ENCODE measurements at regions not wholly inside any gene's neighbourhood (a gene's known extent, or its start where the extent isn't known, plus 50 kb on each side); places are given as distances from the start of the nearest gene placed in this dataset.
A peak's percentile ranks its signal among the peaks of the same experiment; 100 is the strongest.
"Not testable (repeated sequence)": the region's sequence is repeated elsewhere in the genome, so short reads cannot be mapped to it uniquely, and the experiment has no call there.

GRCh38 chr5:16987776-16988175 is 51.7 kb upstream of the MYO10 start:
- DNase-seq (ENCODE audit: low read depth in 1 of 2, low spot score in 1 of 2) = peak in 1 of 2 donors; percentile 59
- Histone ChIP-seq H3K9me3 (ENCODE audit: low read depth) (no peaks in the 10 kb centered on the region), H3K27me3 (no peaks in the 10 kb centered on the region), H3K4me1 (ENCODE audit: low read depth) (no peaks in the 10 kb centered on the region), H3K27ac (no peak overlapping the region), H3K36me3 (no peaks in the 10 kb centered on the region), H3K4me3 (no peak overlapping the region)
- no peak for TF ChIP-seq CTCF (IDR thresholded peaks at IDR 0.05; ENCODE audit: low read depth, low read length)

GRCh38 chr5:16990817-16991520 is 54.9 kb upstream of the MYO10 start:
- H3K27ac ChIP-seq; H3K36me3 ChIP-seq; H3K9me3 ChIP-seq (ENCODE audit: low read depth); DNase-seq (ENCODE audit: low read depth in 1 of 2, low spot score in 1 of 2); H3K27me3 ChIP-seq; H3K4me3 ChIP-seq: not testable (repeated sequence)
- H3K4me1 ChIP-seq (ENCODE audit: low read depth) = peaks cover 17% of the 10 kb centered on the region

GRCh38 chr5:16992006-16992405 is 55.9 kb upstream of the MYO10 start:
- Histone ChIP-seq H3K4me1 (ENCODE audit: low read depth) (peaks cover 18% of the 10 kb centered on the region), H3K9me3 (ENCODE audit: low read depth) (no peaks in the 10 kb centered on the region), H3K4me3 (no peak overlapping the region), H3K27ac (no peak overlapping the region), H3K36me3 (no peaks in the 10 kb centered on the region), H3K27me3 (no peaks in the 10 kb centered on the region)
- no peak for DNase-seq (ENCODE audit: low read depth in 1 of 2, low spot score in 1 of 2)
- TF ChIP-seq CTCF (IDR thresholded peaks at IDR 0.05; ENCODE audit: low read depth, low read length) = no peak

- Histone ChIP-seq H3K27me3 (no peaks in the 10 kb centered on the region), H3K4me3 (no peak overlapping the region), H3K4me1 (ENCODE audit: low read depth) (peaks cover 18% of the 10 kb centered on the region), H3K9me3 (ENCODE audit: low read depth) (no peaks in the 10 kb centered on the region), H3K27ac (no peak overlapping the region), H3K36me3 (no peaks in the 10 kb centered on the region)
- DNase-seq (ENCODE audit: low read depth in 1 of 2, low spot score in 1 of 2) = no peak
- TF ChIP-seq CTCF (IDR thresholded peaks at IDR 0.05; ENCODE audit: low read depth, low read length) = no peak
Measured at GRCh38 chr5:16992444-16992843, 56.4 kb upstream of the MYO10 start.

- peaks cover 18% of the 10 kb centered on the region for H3K4me1 ChIP-seq (ENCODE audit: low read depth)
- no peaks in the 10 kb centered on the region for H3K27me3 ChIP-seq
- H3K36me3 ChIP-seq = no peaks in the 10 kb centered on the region
- DNase-seq (ENCODE audit: low read depth in 1 of 2, low spot score in 1 of 2) = peak in 1 of 2 donors; percentile 52
- TF ChIP-seq CTCF (IDR thresholded peaks at IDR 0.05; ENCODE audit: low read depth, low read length) = no peak
- no peaks in the 10 kb centered on the region for H3K9me3 ChIP-seq (ENCODE audit: low read depth)
- H3K4me3 ChIP-seq = no peak overlapping the region
- peak overlapping the region; percentile 91 for H3K27ac ChIP-seq
Measured at GRCh38 chr5:16994565-16994964, 58.5 kb upstream of the MYO10 start.

- TF ChIP-seq CTCF (IDR thresholded peaks at IDR 0.05; ENCODE audit: low read depth, low read length) = no peak
- DNase-seq (ENCODE audit: low read depth in 1 of 2, low spot score in 1 of 2) = peak in 1 of 2 donors; percentile 20
- no peaks in the 10 kb centered on the region for H3K9me3 ChIP-seq (ENCODE audit: low read depth)
- H3K27ac ChIP-seq = peak overlapping the region; percentile 91
- no peaks in the 10 kb centered on the region for H3K27me3 ChIP-seq
- H3K4me3 ChIP-seq = no peak overlapping the region
- no peaks in the 10 kb centered on the region for H3K36me3 ChIP-seq
- peaks cover 18% of the 10 kb centered on the region for H3K4me1 ChIP-seq (ENCODE audit: low read depth)
Measured at GRCh38 chr5:16995372-16995771, 59.3 kb upstream of the MYO10 start.

All from cardiac muscle cell (in vitro differentiated cells and primary cell).